Adrenal gland (tissue), 5 donors: ENCODE measurements at regions not wholly inside any gene's neighbourhood (a gene's known extent, or its start where the extent isn't known, plus 50 kb on each side); places are given as distances from the start of the nearest gene placed in this dataset.

Source experiments
- POLR2A ChIP-seq, 2 donors: fragments of 450-650 bp; IDR thresholded peaks; one replicate each; pipeline ENCODE4 v1.6.1; 2017; ENCODE audit warnings: antibody characterized with exemption in 2 of 2, mild to moderate bottlenecking in 2 of 2, moderate library complexity in 1 of 2
- TF ChIP-seq, protein P1 (sequence below), 6 experiments: fragments of 450-650 bp in 4 of 6; fragments of 200-600 bp in 2 of 6; sonication (generic) in 1 of 6; IDR thresholded peaks; 1 replicate in 5 of 6; 2 replicates in 1 of 6; pipeline versions ENCODE4 v1.5.1 to v1.8.0; 2016 to 2021; ENCODE audit warnings: antibody characterized with exemption in 6 of 6, mild to moderate bottlenecking in 2 of 6, moderate library complexity in 1 of 6
- donor health status: DM: no; HTN: no; CAD: no.

DNA sequence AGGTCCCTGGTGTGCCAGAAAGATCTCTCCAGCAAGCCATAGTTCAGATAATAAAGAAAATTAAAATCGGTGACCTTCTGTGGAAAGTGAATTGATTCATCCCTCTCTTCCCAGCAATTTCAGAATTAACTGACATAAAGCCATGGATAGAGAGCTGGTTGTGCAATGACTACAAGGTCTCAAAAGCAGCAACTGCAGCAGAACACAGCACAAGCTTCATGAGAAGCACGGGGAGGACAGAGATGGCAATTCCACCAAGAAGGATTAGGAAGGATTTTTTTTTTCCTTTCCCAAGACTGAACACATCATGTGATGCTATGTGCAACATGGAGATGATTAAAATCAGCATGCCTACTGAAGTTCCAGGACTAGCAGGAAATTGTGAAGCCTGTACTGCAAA, 154.9 kb upstream of the PLEKHG7 start:
- TF ChIP-seq, protein P1, sequence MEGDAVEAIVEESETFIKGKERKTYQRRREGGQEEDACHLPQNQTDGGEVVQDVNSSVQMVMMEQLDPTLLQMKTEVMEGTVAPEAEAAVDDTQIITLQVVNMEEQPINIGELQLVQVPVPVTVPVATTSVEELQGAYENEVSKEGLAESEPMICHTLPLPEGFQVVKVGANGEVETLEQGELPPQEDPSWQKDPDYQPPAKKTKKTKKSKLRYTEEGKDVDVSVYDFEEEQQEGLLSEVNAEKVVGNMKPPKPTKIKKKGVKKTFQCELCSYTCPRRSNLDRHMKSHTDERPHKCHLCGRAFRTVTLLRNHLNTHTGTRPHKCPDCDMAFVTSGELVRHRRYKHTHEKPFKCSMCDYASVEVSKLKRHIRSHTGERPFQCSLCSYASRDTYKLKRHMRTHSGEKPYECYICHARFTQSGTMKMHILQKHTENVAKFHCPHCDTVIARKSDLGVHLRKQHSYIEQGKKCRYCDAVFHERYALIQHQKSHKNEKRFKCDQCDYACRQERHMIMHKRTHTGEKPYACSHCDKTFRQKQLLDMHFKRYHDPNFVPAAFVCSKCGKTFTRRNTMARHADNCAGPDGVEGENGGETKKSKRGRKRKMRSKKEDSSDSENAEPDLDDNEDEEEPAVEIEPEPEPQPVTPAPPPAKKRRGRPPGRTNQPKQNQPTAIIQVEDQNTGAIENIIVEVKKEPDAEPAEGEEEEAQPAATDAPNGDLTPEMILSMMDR (IDR thresholded peaks at IDR 0.05) = no peak
- peak in 1 of 2 donors; percentile 22 for TF ChIP-seq POLR2A (IDR thresholded peaks at IDR 0.05)
